ENCODE measurements at regions not wholly inside any gene's neighbourhood (a gene's known extent, or its start where the extent isn't known, plus 50 kb on each side); places are given as distances from the start of the nearest gene placed in this dataset.

- TF ChIP-seq CTCF (conservative IDR thresholded peaks at IDR 0.05 in 1 of 2, IDR thresholded peaks at IDR 0.05 in 1 of 2; ENCODE audit: extremely low read depth in 1 of 2, insufficient read depth in 1 of 2, low read depth in 1 of 2, low read length in 2 of 2) (no peak), EZH2 (IDR thresholded peaks at IDR 0.05; ENCODE audit: borderline replicate concordance, low read length) (no peak)
These were observed 1101.2 kb upstream of the TMEM132C start for GRCh38 chr12:127165567-127166392.

Measured in mammary epithelial cell (primary cell).